K562 (cell line): ENCODE measurements at regions not wholly inside any gene's neighbourhood (a gene's known extent, or its start where the extent isn't known, plus 50 kb on each side); places are given as distances from the start of the nearest gene placed in this dataset.

Source experiments
- ATAC-seq: fragments of 200-7000 bp; cut with Tn5 transposase; 3 replicates; pipeline ENCODE4 v1.9.1; 2020; ENCODE audit warnings: moderate library complexity
- BruUV-seq: library from RNA; stranded (reverse); fragments of 400-500 nt; replicated peaks from 2 replicates; lab custom pipeline; 2021; lab: Mats Ljungman, UMichigan
- CTCF ChIA-PET: fragments of 300-600 bp; formaldehyde crosslinking; extraction: SDS; loops from one replicate; lab custom pipeline; 2021; ENCODE audit warnings: low intra/inter-chr PET ratio; lab: Yijun Ruan, JAX
- POLR2A ChIA-PET: fragments of 300-600, 350-650 bp; sonication (Branson Sonifier 250); formaldehyde crosslinking; extraction: SDS; loops from one replicate; lab custom pipeline; 2021; ENCODE audit warnings: antibody characterized with exemption, inconsistent platforms; lab: Yijun Ruan, JAX
- DNase-seq, 4 experiments: peaks; one replicate each; pipeline versions ENCODE4 v3.0.0 to v3.0.0-alpha.2; 2011 to 2018; ENCODE audit warnings: low spot score in 3 of 4, mixed read lengths in 3 of 4; ENCODE audit errors: extremely low read depth in 1 of 4
- FAIRE-seq: peaks from 2 replicates; lab custom pipeline; 2011; peaks lifted over from hg19 to GRCh38; lab: Jason Lieb, UNC
- H2AFZ ChIP-seq: 2 replicates; pipeline ENCODE4 v1.6.0; 2011; ENCODE audit warnings: low read depth, low read length, control low read depth, inconsistent platforms
- H3K27ac ChIP-seq: fragments of 200-600 bp; 3 replicates; pipeline ENCODE4 v1.8.0; 2011; ENCODE audit warnings: low read depth, mild to moderate bottlenecking, control low read depth, inconsistent platforms, low read length, moderate library complexity, mixed read lengths; ENCODE audit errors: extremely low read depth
- H3K27me3 ChIP-seq, 2 experiments: fragments of 300-600 bp in 1 of 2; 2 replicates in 1 of 2; 3 replicates in 1 of 2; pipeline versions ENCODE4 v1.6.0 to v1.8.0; 2011; ENCODE audit warnings: inconsistent platforms in 2 of 2, low read length in 2 of 2, mild to moderate bottlenecking in 1 of 2, mixed read lengths in 1 of 2, moderate library complexity in 1 of 2; ENCODE audit not compliant: control insufficient read depth in 2 of 2, insufficient read depth in 2 of 2
- H3K36me3 ChIP-seq: fragments of 300-600 bp; 3 replicates; pipeline ENCODE4 v1.8.0; 2011; ENCODE audit warnings: mild to moderate bottlenecking, low read length, inconsistent platforms; ENCODE audit not compliant: control insufficient read depth, insufficient read depth
- H3K4me1 ChIP-seq, 2 experiments: fragments of 200-600 bp in 1 of 2; replicated peaks in 1 of 2; 2 replicates in 1 of 2; 3 replicates in 1 of 2; pipeline versions ENCODE4 v1.5.1 to v1.8.0; 2011; ENCODE audit warnings: inconsistent platforms in 2 of 2, low read length in 2 of 2, mild to moderate bottlenecking in 1 of 2, mixed read lengths in 1 of 2, moderate library complexity in 1 of 2; ENCODE audit not compliant: control insufficient read depth in 2 of 2, insufficient read depth in 2 of 2
- H3K4me2 ChIP-seq: 2 replicates; pipeline ENCODE4 v1.6.1; 2011; ENCODE audit warnings: low read length, control low read depth, inconsistent platforms, mixed read lengths; ENCODE audit not compliant: insufficient read depth
- H3K4me3 ChIP-seq: fragments of 200-600 bp; sonication (generic), shearing (Covaris generic); 2 replicates; pipeline ENCODE4 v1.5.1; 2016; ENCODE audit warnings: control low read depth, inconsistent platforms
- H3K79me2 ChIP-seq: fragments of 200-600 bp; 3 replicates; pipeline ENCODE4 v1.8.0; 2011; ENCODE audit warnings: low read length, inconsistent platforms; ENCODE audit not compliant: control insufficient read depth, insufficient read depth
- H3K9ac ChIP-seq, 2 experiments: 2 replicates each; pipeline versions ENCODE4 v1.6.0 to v1.6.1; 2011; ENCODE audit warnings: low read depth in 2 of 2, low read length in 2 of 2, control low read depth in 1 of 2, inconsistent platforms in 1 of 2, mild to moderate bottlenecking in 1 of 2, mixed read lengths in 1 of 2; ENCODE audit not compliant: insufficient read depth in 1 of 2
- H3K9me1 ChIP-seq: one replicate; pipeline ENCODE4 v1.6.0; 2011; ENCODE audit warnings: inconsistent platforms, mild to moderate bottlenecking, low read length, moderate library complexity; ENCODE audit not compliant: control insufficient read depth, insufficient read depth
- H3K9me3 ChIP-seq: replicated peaks from 2 replicates; pipeline ENCODE4 v1.5.1; 2011; ENCODE audit warnings: low read depth, low read length, inconsistent platforms; ENCODE audit not compliant: control insufficient read depth, insufficient read depth
- H4K20me1 ChIP-seq: replicated peaks from 2 replicates; pipeline ENCODE4 v1.6.1; 2011; ENCODE audit warnings: low read length, inconsistent platforms, mixed read lengths; ENCODE audit not compliant: control insufficient read depth, insufficient read depth
- GTF2F1 ChIP-seq: IDR thresholded peaks from 2 replicates; pipeline ENCODE4 v1.6.1; 2011; ENCODE audit warnings: low read depth, low read length, improper control_type of control experiment
- HIVEP1 ChIP-seq: fragments of 250-450 bp; sonication (Bioruptor Pico); IDR thresholded peaks from 2 replicates; pipeline ENCODE4 v1.4.0; 2020; ENCODE audit warnings: mild to moderate bottlenecking
- KDM5B ChIP-seq: fragments of 200-600 bp; sonication (generic); IDR thresholded peaks from 2 replicates; pipeline ENCODE4 v1.6.1; 2012; ENCODE audit warnings: low read depth, mild to moderate bottlenecking, moderate library complexity, low read length, control low read depth, inconsistent platforms; ENCODE audit not compliant: insufficient replicate concordance
- PHF8 ChIP-seq: fragments of 200-600 bp; sonication (generic); IDR thresholded peaks from 2 replicates; pipeline ENCODE4 v1.6.1; 2012; ENCODE audit warnings: mixed run types, mild to moderate bottlenecking, inconsistent platforms, low read length, moderate library complexity, borderline replicate concordance
- POLR2A ChIP-seq: fragments of 450-650 bp; conservative IDR thresholded peaks from 2 replicates; pipeline ENCODE4 v1.6.1; 2016
- RFX1 ChIP-seq: fragments of 450-650 bp; IDR thresholded peaks from 2 replicates; pipeline ENCODE4 v1.6.1; 2016; ENCODE audit warnings: mild to moderate bottlenecking, moderate library complexity
- TFE3 ChIP-seq: fragments of 450-650 bp; formaldehyde crosslinking; IDR thresholded peaks from 2 replicates; pipeline ENCODE4 v1.4.0; 2020; ENCODE audit warnings: mild to moderate bottlenecking, mixed read lengths
- ZNF217 ChIP-seq: sonication (generic); formaldehyde crosslinking; IDR thresholded peaks from 2 replicates; pipeline ENCODE4 v1.8.0; 2022; ENCODE audit warnings: mild to moderate bottlenecking, missing genetic modification reagents
- WGBS: fragments of 100-300 bp; shearing (Covaris generic); methylation state at CpG from one replicate; pipeline ENCODE4 v1.1.6; 2016; ENCODE audit warnings: low coverage, mixed read lengths; ENCODE audit not compliant: insufficient coverage; ENCODE audit errors: missing lambda C conversion rate; 5-methylcytosine and 5-hydroxymethylcytosine counted together
- in situ Hi-C: fragments of 300-500 bp; cut with MboI; formaldehyde crosslinking; loops from 4 replicates; pipeline ENCODE4 v1.15.0; 2018; ENCODE audit warnings: inconsistent platforms, mixed read lengths
- intact Hi-C: fragments of 100-400 bp; cut with micrococcal nuclease; formaldehyde crosslinking; loops from 2 replicates; pipeline ENCODE4 v1.14.2; 2022

- no peak overlapping the region for H3K4me3 ChIP-seq
- ChIA-PET CTCF (no interaction called here), POLR2A (no interaction called here)
- no peak overlapping the region for H3K27ac ChIP-seq
- TF ChIP-seq PHF8 (no peak), TFE3 (CRISPR knock-in tag) (0 out of 2 replicates have a peak, but pooled peaks have one; percentile 17)
- H2AFZ ChIP-seq = no peak overlapping the region
- ATAC-seq (no peak), DNase-seq (no peak), FAIRE-seq (no peak)
- intact Hi-C loops = no loop called here
- H3K4me2 ChIP-seq = no peak overlapping the region
- no peaks in the 10 kb centered on the region for H4K20me1 ChIP-seq
- no peaks in the 10 kb centered on the region for H3K9me1 ChIP-seq
- WGBS = 10% methylated on average over 1 of the region's 1 CpG
- BruUV-seq = no TSS peak
- no peaks in the 10 kb centered on the region; the same call in 1 of the 2 replicates for H3K9me3 ChIP-seq
- in situ Hi-C loops = no loop called here
- H3K9ac ChIP-seq = no peak overlapping the region
- no peaks in the 10 kb centered on the region for H3K36me3 ChIP-seq
- no peaks in the 10 kb centered on the region for H3K79me2 ChIP-seq
- H3K4me1 ChIP-seq = no peaks in the 10 kb centered on the region
- no peaks in the 10 kb centered on the region for H3K27me3 ChIP-seq
Observed at GRCh38 chr5:58399951-58400350, 59.9 kb downstream of the PLK2 start.

GRCh38 chr5:58394339-58394738, 65.5 kb downstream of the PLK2 start:
- H3K27me3 ChIP-seq = no peaks in the 10 kb centered on the region
- no peaks in the 10 kb centered on the region for H3K9me1 ChIP-seq
- no peak overlapping the region for H3K27ac ChIP-seq
- no peaks in the 10 kb centered on the region for H3K9me3 ChIP-seq
- ChIA-PET CTCF (no interaction called here), POLR2A (no interaction called here)
- no peak overlapping the region for H3K4me2 ChIP-seq
- no peak for ATAC-seq
- H4K20me1 ChIP-seq = no peaks in the 10 kb centered on the region
- no peak overlapping the region for H3K9ac ChIP-seq
- intact Hi-C loops (no loop called here), in situ Hi-C loops (no loop called here)
- H3K36me3 ChIP-seq = no peaks in the 10 kb centered on the region
- H3K79me2 ChIP-seq = no peaks in the 10 kb centered on the region
- WGBS = 8% methylated on average over 2 of the region's 2 CpGs
- DNase-seq = no peak
- no TSS peak for BruUV-seq
- no peaks in the 10 kb centered on the region for H3K4me1 ChIP-seq
- FAIRE-seq = no peak
- H2AFZ ChIP-seq = no peak overlapping the region
- H3K4me3 ChIP-seq = no peak overlapping the region
- TF ChIP-seq POLR2A (no peak), KDM5B (no peak), HIVEP1 (CRISPR knock-in tag) (no peak), GTF2F1 (no peak), RFX1 (no peak), ZNF217 (no peak)
